GM12873 (cell line): ENCODE measurements at regions not wholly inside any gene's neighbourhood (a gene's known extent, or its start where the extent isn't known, plus 50 kb on each side); places are given as distances from the start of the nearest gene placed in this dataset.

Source experiments
- CTCF ChIP-seq: IDR thresholded peaks from 2 replicates; pipeline ENCODE4 v1.5.1; 2012; ENCODE audit warnings: low read depth, mild to moderate bottlenecking, moderate library complexity, low read length, control low read depth; ENCODE audit not compliant: insufficient read depth; ENCODE audit errors: missing control alignments

- no peak for TF ChIP-seq CTCF
These were observed 756.4 kb downstream of the EPHA4 start for GRCh38 chr2:220815698-220816097.

GRCh38 chr2:220821683-220822082 is 750.4 kb downstream of the EPHA4 start:
- no peak for TF ChIP-seq CTCF

- TF ChIP-seq CTCF, result no peak
These were observed 738.7 kb downstream of the EPHA4 start for GRCh38 chr2:220833446-220833845.

- TF ChIP-seq CTCF, result no peak
These were observed 736.5 kb downstream of the EPHA4 start for GRCh38 chr2:220835583-220835982.

GRCh38 chr2:220837226-220837625 is 734.9 kb downstream of the EPHA4 start:
- no peak for TF ChIP-seq CTCF

GRCh38 chr2:220842901-220843665 is 729.0 kb downstream of the EPHA4 start:
- TF ChIP-seq CTCF, result no peak

- no peak for TF ChIP-seq CTCF
These were observed 726.3 kb downstream of the EPHA4 start for GRCh38 chr2:220845766-220846273.
